ENCODE measurements at regions not wholly inside any gene's neighbourhood (a gene's known extent, or its start where the extent isn't known, plus 50 kb on each side); places are given as distances from the start of the nearest gene placed in this dataset.

DNA sequence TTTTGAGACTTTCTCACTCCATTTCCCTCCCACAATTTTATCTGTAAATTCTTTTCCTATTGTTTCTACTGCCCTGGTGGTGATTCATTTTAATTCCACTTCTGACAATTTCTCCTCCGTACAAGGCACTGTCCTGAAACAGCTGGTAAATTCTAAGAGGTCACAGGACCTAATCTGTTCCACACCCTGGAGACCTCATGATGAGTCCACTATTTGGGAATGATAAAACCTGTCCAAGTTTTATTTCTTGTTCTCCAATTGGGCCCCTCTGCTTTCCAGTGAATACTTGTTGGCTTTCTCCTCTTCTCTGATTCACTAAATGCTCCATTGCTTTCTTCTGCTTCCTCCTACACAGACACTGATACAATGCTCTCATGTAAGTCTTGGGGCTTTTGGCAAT is 343.1 kb upstream of the DUSP10 start:
- DNase-seq (ENCODE audit: low read depth), result peak; percentile 91
- TF ChIP-seq, protein P1, sequence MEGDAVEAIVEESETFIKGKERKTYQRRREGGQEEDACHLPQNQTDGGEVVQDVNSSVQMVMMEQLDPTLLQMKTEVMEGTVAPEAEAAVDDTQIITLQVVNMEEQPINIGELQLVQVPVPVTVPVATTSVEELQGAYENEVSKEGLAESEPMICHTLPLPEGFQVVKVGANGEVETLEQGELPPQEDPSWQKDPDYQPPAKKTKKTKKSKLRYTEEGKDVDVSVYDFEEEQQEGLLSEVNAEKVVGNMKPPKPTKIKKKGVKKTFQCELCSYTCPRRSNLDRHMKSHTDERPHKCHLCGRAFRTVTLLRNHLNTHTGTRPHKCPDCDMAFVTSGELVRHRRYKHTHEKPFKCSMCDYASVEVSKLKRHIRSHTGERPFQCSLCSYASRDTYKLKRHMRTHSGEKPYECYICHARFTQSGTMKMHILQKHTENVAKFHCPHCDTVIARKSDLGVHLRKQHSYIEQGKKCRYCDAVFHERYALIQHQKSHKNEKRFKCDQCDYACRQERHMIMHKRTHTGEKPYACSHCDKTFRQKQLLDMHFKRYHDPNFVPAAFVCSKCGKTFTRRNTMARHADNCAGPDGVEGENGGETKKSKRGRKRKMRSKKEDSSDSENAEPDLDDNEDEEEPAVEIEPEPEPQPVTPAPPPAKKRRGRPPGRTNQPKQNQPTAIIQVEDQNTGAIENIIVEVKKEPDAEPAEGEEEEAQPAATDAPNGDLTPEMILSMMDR (conservative IDR thresholded peaks at IDR 0.05; ENCODE audit: control insufficient read depth, insufficient read depth, low read depth, low read length), result no peak
- H3K4me3 ChIP-seq (ENCODE audit: control insufficient read depth, low read depth, low read length), result no peak overlapping the region

DNA sequence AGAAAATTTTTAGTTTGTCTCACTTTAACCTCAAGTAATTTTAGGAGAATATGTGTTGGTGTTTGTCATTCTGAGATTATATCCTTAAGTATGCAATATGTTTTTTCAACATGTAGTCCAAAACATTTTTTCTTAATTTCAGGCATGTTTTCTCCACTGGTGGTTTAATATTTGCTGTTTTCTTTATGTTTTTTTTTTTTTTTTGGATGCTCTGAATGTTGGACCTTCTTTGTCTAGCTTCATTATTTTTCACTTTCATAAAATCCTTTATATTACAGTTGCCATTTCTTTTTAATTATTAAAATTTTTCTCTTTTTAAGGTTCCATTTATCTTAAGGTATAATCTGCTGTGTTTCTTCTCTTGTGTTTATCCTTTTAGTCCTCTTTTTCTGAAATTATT is 342.2 kb upstream of the DUSP10 start:
- TF ChIP-seq, protein P1 (conservative IDR thresholded peaks at IDR 0.05; ENCODE audit: control insufficient read depth, insufficient read depth, low read depth, low read length), result no peak

DNA sequence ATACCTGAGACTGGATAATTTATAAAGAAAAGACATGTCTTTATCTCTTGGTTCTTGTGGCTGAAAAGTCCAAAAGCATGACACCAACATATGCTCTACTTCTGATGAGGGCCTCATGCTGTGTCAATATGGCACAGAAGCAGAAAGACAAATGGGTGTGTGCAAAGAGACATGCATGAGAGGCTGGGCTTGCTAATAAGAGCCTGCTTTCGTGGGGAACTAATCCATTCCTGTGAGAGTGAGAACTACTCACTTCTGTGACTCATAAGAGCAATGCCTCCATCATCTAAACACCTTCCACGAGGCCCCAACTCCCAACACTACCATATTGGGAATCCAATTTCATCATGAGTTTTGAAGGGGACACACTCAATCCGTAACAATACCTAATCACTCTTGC is 340.0 kb upstream of the DUSP10 start:
- no peak overlapping the region for H3K4me3 ChIP-seq (ENCODE audit: control insufficient read depth, low read depth, low read length)
- TF ChIP-seq, protein P1 (conservative IDR thresholded peaks at IDR 0.05; ENCODE audit: control insufficient read depth, insufficient read depth, low read depth, low read length), result no peak
- DNase-seq (ENCODE audit: low read depth), result peak; percentile 49

More for the DNA sequence above, 342.2 kb upstream of the DUSP10 start:
- no peak for DNase-seq (ENCODE audit: low read depth)
- H3K4me3 ChIP-seq (ENCODE audit: control insufficient read depth, low read depth, low read length), result no peak overlapping the region

DNA sequence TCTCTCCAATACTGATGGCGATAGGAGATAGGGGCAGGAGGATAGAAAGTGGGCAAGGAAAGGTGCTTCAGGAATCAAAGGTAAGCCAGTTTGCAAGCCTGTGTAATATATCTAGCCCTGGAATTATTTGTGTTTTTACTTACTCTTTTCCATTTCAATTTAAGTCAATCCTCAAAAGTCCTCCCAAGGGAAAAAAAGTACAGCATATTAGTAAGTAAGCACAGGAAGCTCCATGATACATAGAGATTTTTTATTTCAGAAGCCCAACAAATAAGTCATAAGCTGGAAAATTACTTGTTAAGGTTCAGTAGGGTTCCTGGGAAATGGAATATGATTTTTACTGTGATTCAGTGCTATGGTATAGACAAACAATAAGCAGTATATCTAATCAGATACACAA is 337.7 kb upstream of the DUSP10 start:
- peak; percentile 52 for DNase-seq (ENCODE audit: low read depth)
- TF ChIP-seq, protein P1 (conservative IDR thresholded peaks at IDR 0.05; ENCODE audit: control insufficient read depth, insufficient read depth, low read depth, low read length), result no peak
- H3K4me3 ChIP-seq (ENCODE audit: control insufficient read depth, low read depth, low read length), result no peak overlapping the region

DNA sequence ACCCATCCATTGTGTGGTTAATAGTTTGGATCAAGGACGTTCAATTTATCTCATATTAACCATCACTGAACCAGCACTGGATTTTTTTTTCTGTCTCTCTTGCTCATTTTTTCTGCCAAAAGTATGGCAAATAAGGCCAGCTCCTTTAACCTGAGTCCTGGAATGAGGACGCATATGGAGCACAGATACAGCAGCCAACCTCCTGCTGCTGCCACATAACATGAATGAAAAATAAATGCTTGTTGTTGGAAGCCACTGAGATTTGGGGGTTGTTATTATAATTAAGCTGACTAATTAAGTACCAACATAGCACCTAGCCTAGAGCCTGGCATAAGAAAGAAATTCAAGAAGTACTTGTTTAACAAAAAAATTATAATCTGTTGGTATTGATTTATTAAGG is 335.3 kb upstream of the DUSP10 start:
- no peak for DNase-seq (ENCODE audit: low read depth)
- TF ChIP-seq, protein P1 (conservative IDR thresholded peaks at IDR 0.05; ENCODE audit: control insufficient read depth, insufficient read depth, low read depth, low read length), result no peak
- H3K4me3 ChIP-seq (ENCODE audit: control insufficient read depth, low read depth, low read length), result no peak overlapping the region

DNA sequence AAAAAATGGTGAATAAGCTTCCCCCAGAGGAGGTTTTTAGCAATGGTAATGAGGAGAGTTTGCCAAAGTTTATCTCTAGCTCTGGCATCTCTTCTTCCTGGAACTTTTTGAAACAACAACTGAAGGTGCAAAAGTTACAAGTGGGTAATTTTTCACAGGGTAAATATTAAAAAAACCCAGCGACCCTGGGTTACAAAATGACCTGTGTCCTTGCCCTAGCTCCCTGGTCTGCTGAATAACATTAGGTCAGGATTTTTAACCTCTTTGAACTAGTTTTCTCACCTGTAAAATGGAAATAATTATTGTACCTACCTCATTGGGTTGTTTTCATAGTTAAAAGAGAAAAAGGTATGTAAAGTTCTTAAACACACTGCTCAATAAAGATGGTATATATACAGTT is 332.4 kb upstream of the DUSP10 start:
- DNase-seq (ENCODE audit: low read depth), result no peak
- TF ChIP-seq, protein P1 (conservative IDR thresholded peaks at IDR 0.05; ENCODE audit: control insufficient read depth, insufficient read depth, low read depth, low read length), result no peak
- no peak overlapping the region for H3K4me3 ChIP-seq (ENCODE audit: control insufficient read depth, low read depth, low read length)

Data from fibroblast of mammary gland (primary cell).